PC-3 (cell line): ENCODE measurements at regions not wholly inside any gene's neighbourhood (a gene's known extent, or its start where the extent isn't known, plus 50 kb on each side); places are given as distances from the start of the nearest gene placed in this dataset.

Source experiments
- ATAC-seq: fragments of 200-7000 bp; cut with Tn5 transposase; 2 replicates; pipeline ENCODE4 v1.9.1; 2020; ENCODE audit warnings: mild to moderate bottlenecking, moderate library complexity
- BruUV-seq: library from RNA; stranded (reverse); fragments of 400-500 nt; replicated peaks from 2 replicates; lab custom pipeline; 2021; lab: Mats Ljungman, UMichigan
- CTCF ChIA-PET: fragments of 300-600 bp; sonication (Branson Sonifier 250); formaldehyde crosslinking; loops from one replicate; lab custom pipeline; 2022; ENCODE audit warnings: antibody characterized with exemption; lab: Charles Lee
- POLR2A ChIA-PET: fragments of 300-600 bp; sonication (Branson Sonifier 250); formaldehyde crosslinking; loops from one replicate; lab custom pipeline; 2022; ENCODE audit warnings: antibody characterized with exemption; ENCODE audit not compliant: unreplicated experiment; lab: Charles Lee
- DNase-seq: peaks from one replicate; pipeline ENCODE4 v3.0.0-alpha.2; 2015
- H2AFZ ChIP-seq: fragments of 300-600 bp; sonication (generic); 2 replicates; pipeline ENCODE4 v1.6.0; 2016; ENCODE audit warnings: antibody characterized with exemption, low read length
- H3F3A ChIP-seq: fragments of 300-600 bp; sonication (generic); one replicate; pipeline ENCODE4 v1.6.0; 2017; ENCODE audit warnings: antibody characterized with exemption, low read length, control low read depth, mild to moderate bottlenecking; ENCODE audit not compliant: unreplicated experiment
- H3K27ac ChIP-seq: fragments of 300-600 bp; sonication (generic); 2 replicates; pipeline ENCODE4 v1.5.1; 2016; ENCODE audit warnings: mild to moderate bottlenecking, low read length
- H3K27me3 ChIP-seq: fragments of 300-600 bp; sonication (generic); 2 replicates; pipeline ENCODE4 v1.6.1; 2016; ENCODE audit warnings: low read length, mixed read lengths
- H3K36me3 ChIP-seq: fragments of 300-600 bp; sonication (generic); 2 replicates; pipeline ENCODE4 v1.6.1; 2016; ENCODE audit warnings: low read depth, mixed run types, low read length, mixed read lengths
- H3K4me1 ChIP-seq: fragments of 300-600 bp; sonication (generic); 2 replicates; pipeline ENCODE4 v1.5.1; 2016; ENCODE audit warnings: low read length; ENCODE audit not compliant: insufficient read depth
- H3K4me2 ChIP-seq: fragments of 300-600 bp; sonication (generic); 2 replicates; pipeline ENCODE4 v1.6.0; 2016; ENCODE audit warnings: low read length
- H3K4me3 ChIP-seq: fragments of 300-600 bp; sonication (generic); 2 replicates; pipeline ENCODE4 v1.5.1; 2016; ENCODE audit warnings: mild to moderate bottlenecking, low read length, mixed read lengths
- H3K79me2 ChIP-seq: fragments of 300-600 bp; sonication (generic); 2 replicates; pipeline ENCODE4 v1.6.1; 2017; ENCODE audit warnings: low read length, mixed read lengths
- H3K9ac ChIP-seq: fragments of 300-600 bp; sonication (generic); 2 replicates; pipeline ENCODE4 v1.6.0; 2016; ENCODE audit warnings: mild to moderate bottlenecking, low read length
- H3K9me2 ChIP-seq: fragments of 300-600 bp; sonication (generic); replicated peaks from 2 replicates; pipeline ENCODE4 v1.6.1; 2016; ENCODE audit warnings: mixed run types, low read length, mixed read lengths
- H3K9me3 ChIP-seq: fragments of 300-600 bp; sonication (generic); 2 replicates; pipeline ENCODE4 v1.6.1; 2016; ENCODE audit warnings: low read length, mixed read lengths
- H4K20me1 ChIP-seq: fragments of 300-600 bp; sonication (generic); 2 replicates; pipeline ENCODE4 v1.6.1; 2016; ENCODE audit warnings: low read length, mixed read lengths
- CTCF ChIP-seq: fragments of 300-600 bp; sonication (generic); conservative IDR thresholded peaks from 2 replicates; pipeline ENCODE4 v1.5.1; 2017; ENCODE audit warnings: antibody characterized with exemption, low read depth, mild to moderate bottlenecking, low read length
- EZH2 ChIP-seq: fragments of 300-600 bp; sonication (generic); IDR thresholded peaks from one replicate; pipeline ENCODE4 v1.6.1; 2017; ENCODE audit warnings: antibody characterized with exemption, mild to moderate bottlenecking, low read length; ENCODE audit not compliant: unreplicated experiment
- EZH2phosphoT487 ChIP-seq: fragments of 300-600 bp; sonication (generic); IDR thresholded peaks from 2 replicates; pipeline ENCODE4 v1.6.1; 2018; ENCODE audit warnings: mild to moderate bottlenecking, antibody characterized with exemption, low read length, borderline replicate concordance
- intact Hi-C: fragments of 100-400 bp; cut with micrococcal nuclease; formaldehyde crosslinking; loops from 2 replicates; pipeline ENCODE4 v1.9.0; 2023

DNA sequence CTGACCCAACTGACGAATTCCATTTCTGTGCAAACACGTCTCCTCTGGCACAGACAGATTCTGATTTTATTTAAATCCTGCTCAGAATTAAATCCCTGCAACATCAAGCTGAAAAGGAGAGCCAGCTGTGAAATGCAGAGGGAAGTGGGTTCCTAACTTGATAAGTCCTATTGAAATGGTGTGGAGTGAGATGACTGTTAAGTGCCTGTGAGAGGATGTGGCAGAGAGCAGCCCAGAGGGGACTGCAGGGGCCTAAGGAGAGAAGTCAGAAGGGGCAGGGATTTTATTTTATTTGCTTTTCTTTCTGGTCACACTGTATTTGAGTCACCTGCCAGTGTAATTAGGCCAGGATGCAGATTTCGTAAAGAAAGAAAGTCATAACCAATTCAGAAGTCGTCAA is 277.4 kb downstream of the NKX6-1 start:
- H4K20me1 ChIP-seq = no peaks in the 10 kb centered on the region
- intact Hi-C loops = no loop called here
- ChIA-PET CTCF (no interaction called here), POLR2A (no interaction called here)
- TF ChIP-seq EZH2phosphoT487 = no peak
- no peak for TF ChIP-seq EZH2
- TF ChIP-seq CTCF = no peak
- ATAC-seq (no peak), DNase-seq (no peak)
- H3K4me3 ChIP-seq = no peak overlapping the region
- no peaks in the 10 kb centered on the region for H3K9me3 ChIP-seq
- no peak overlapping the region for H2AFZ ChIP-seq
- no peaks in the 10 kb centered on the region for H3K9me2 ChIP-seq
- no peaks in the 10 kb centered on the region for H3F3A ChIP-seq
- BruUV-seq = no TSS peak
- H3K79me2 ChIP-seq = no peaks in the 10 kb centered on the region
- no peaks in the 10 kb centered on the region for H3K27me3 ChIP-seq
- no peaks in the 10 kb centered on the region for H3K36me3 ChIP-seq
- H3K4me1 ChIP-seq = no peaks in the 10 kb centered on the region
- no peak overlapping the region for H3K4me2 ChIP-seq
- H3K27ac ChIP-seq = no peak overlapping the region
- no peak overlapping the region for H3K9ac ChIP-seq

DNA sequence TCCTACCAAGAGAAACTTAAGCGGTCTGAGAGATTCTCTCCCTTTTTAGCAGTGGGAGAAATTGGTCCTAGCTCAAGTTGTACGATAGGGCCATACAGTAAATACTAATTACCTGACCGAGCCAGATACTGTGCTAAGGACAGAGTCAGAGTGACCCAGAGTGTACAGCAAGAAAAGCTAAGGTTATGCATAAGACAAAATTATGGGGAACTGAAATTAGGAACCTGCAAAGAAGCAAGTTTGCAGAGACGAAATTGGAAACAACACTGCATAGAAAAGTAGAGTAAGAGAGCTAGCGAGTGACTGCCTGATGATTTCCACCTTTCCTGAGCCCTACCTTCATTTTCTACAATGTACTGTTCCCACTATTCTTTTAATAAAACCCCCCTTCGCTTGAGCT is 278.1 kb downstream of the NKX6-1 start:
- no peaks in the 10 kb centered on the region for H3K27me3 ChIP-seq
- H3F3A ChIP-seq = no peaks in the 10 kb centered on the region
- H3K27ac ChIP-seq = no peak overlapping the region
- TF ChIP-seq CTCF (no peak), EZH2 (no peak), EZH2phosphoT487 (no peak)
- no peak overlapping the region for H3K9ac ChIP-seq
- no peaks in the 10 kb centered on the region for H3K36me3 ChIP-seq
- POLR2A ChIA-PET = no interaction called here
- no peak overlapping the region for H3K4me2 ChIP-seq
- BruUV-seq = no TSS peak
- H3K9me3 ChIP-seq = no peaks in the 10 kb centered on the region
- H3K4me3 ChIP-seq = no peak overlapping the region
- no peak for DNase-seq
- ATAC-seq = no peak
- no peaks in the 10 kb centered on the region for H3K4me1 ChIP-seq
- intact Hi-C loops = no loop called here
- H3K9me2 ChIP-seq = no peaks in the 10 kb centered on the region
- H3K79me2 ChIP-seq = no peaks in the 10 kb centered on the region
- H2AFZ ChIP-seq = no peak overlapping the region
- CTCF ChIA-PET = no interaction called here
- no peaks in the 10 kb centered on the region for H4K20me1 ChIP-seq

GRCh38 chr4:84219656-84220055 is 279.4 kb downstream of the NKX6-1 start:
- no peaks in the 10 kb centered on the region for H3K36me3 ChIP-seq
- ChIA-PET CTCF (no interaction called here), POLR2A (no interaction called here)
- H3F3A ChIP-seq = no peaks in the 10 kb centered on the region
- no peaks in the 10 kb centered on the region for H3K9me3 ChIP-seq
- H3K27ac ChIP-seq = no peak overlapping the region
- no peak overlapping the region for H3K4me3 ChIP-seq
- no peak overlapping the region for H3K4me2 ChIP-seq
- H4K20me1 ChIP-seq = no peaks in the 10 kb centered on the region
- TF ChIP-seq EZH2 (no peak), CTCF (no peak), EZH2phosphoT487 (no peak)
- intact Hi-C loops = no loop called here
- H3K79me2 ChIP-seq = no peaks in the 10 kb centered on the region
- no peaks in the 10 kb centered on the region for H3K27me3 ChIP-seq
- DNase-seq (no peak), ATAC-seq (no peak)
- no peak overlapping the region for H3K9ac ChIP-seq
- H3K9me2 ChIP-seq = no peaks in the 10 kb centered on the region
- no TSS peak for BruUV-seq
- H3K4me1 ChIP-seq = peaks cover 4% of the 10 kb centered on the region; the same call in 1 of the 2 replicates
- H2AFZ ChIP-seq = no peak overlapping the region
